RCC 7860 (cell line): ENCODE measurements at regions not wholly inside any gene's neighbourhood (a gene's known extent, or its start where the extent isn't known, plus 50 kb on each side); places are given as distances from the start of the nearest gene placed in this dataset.
A peak's percentile ranks its signal among the peaks of the same experiment; 100 is the strongest.

Experiments used
- DNase-seq: peaks from one replicate; pipeline ENCODE4 v3.0.0-alpha.2; 2015; ENCODE audit warnings: low spot score
- FAIRE-seq: peaks from 2 replicates; lab custom pipeline; 2012; peaks lifted over from hg19 to GRCh38; lab: Jason Lieb, UNC

DNA sequence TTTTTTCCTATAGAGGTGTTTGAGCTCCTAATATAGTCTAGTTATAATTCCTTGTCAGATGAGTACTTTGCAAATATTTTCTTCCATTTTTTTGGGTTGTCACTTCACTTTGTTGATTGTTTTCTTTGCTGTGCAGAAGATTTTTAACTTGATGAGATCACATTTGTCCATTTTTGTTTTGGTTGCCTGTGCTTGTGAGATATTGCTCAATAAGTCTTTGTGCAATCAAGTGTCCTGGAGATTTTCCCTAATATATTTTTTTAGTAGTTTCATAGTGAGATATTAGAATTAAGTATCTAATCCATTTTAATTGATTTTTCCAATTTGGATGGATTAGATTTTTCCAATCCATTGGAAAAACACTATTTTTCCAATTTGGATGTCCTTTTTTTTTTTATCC, 1395.5 kb downstream of the PLA2G4A start:
- DNase-seq, result no peak
- no peak for FAIRE-seq

DNA sequence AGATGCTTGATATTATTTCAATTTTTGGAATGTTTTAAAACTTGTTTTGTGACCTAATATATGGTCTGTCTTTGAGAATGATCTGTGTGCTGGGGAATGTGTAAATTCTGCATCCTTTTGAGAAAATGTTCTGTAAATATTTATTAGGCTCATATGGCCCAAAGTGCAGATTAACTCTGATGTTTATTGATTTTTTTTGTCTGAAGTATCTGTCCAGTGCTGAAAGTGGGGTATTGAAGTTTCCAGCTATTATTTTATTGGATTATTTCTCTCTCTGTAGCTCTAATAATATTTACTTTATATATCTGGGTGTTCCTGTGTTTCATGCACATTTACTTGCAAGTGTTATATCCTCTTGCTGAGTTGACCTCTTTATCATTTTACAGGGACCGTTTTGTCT, 1397.2 kb downstream of the PLA2G4A start:
- no peak for DNase-seq
- FAIRE-seq, result no peak

DNA sequence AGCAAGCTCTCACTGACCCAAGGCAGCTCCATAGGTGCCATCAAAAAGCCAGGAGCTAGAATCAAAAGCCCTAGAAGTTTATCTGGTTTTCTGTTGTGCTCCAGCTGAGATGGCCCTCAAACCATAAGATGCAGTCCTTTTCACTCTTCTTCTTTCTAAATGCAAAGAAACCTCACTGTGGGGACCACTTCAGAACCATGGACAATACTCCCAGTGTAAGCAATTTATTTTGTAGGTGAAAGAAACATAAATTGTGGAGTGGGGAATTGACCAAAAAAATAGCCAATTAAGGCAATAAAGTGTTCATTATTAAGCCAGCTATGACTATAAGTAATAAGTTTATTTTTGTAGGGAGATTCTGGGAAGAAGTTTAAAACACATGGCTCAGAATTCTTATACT, 1399.9 kb downstream of the PLA2G4A start:
- DNase-seq, result no peak
- no peak for FAIRE-seq

DNA sequence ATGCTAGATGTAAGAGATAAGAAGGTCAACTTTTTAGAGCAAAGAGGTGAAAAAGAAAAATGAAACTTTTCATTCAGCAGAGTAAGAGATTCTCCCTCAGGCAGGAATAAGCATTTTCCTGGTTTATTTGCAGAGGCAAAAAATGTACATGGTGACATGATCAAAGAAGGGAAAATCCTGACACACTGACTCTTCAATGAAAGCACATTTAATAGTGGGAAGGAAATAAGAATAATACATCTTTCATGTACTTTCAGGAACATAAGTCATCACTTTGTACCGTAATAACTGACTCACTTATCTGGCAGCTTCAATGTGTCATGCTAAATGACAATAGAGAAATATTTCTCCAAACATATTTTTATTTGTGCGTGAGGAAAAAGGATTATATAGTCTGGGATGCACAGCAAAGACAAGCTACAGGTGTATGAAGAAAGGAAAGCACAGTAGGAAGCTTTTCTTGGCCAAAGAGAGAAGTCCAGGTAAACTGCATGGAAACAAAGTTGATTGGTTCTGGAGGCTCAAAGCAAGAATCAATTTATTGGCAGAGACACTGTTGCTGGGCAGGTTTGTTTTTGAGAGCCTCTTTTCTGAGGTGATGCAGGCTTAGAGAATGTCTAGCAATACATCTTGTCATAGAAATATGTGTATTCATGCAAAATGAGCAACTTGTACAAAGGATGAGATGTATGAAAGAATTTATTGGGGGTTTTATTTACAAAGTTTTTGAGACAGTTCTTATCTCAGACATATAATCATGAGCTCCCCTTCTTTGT, 1409.0 kb downstream of the PLA2G4A start:
- FAIRE-seq (no peak), DNase-seq (peak; percentile 21)

DNA sequence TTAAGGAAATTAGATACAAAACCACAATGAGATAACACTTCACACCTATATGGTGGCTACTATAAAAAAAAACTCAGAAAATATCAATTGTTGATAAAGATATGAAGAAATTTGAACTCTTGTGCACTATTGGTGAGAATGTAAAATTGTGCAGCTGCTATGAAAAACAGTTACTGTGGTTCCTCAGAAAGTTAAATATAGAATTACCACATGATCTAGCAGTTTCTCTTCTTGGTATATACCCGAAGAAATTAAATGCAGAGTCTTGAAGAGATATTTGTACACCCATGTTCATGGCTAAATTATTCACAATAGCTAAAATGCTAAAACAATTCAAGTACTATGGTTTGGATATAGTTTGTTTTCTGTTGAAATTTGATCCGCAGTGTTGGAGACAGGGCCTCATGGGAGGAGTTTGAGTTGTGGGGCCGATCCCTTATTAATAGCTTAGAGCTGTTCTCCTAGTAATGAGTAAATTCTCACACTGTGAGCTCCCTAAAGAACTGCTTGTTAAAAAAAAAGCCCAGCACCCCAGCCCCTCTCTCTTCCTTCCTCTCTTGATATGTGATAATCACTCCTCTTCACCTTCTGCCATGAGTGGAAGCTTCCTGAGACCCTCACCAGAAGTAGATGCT, 1412.1 kb downstream of the PLA2G4A start:
- DNase-seq (no peak), FAIRE-seq (no peak)

DNA sequence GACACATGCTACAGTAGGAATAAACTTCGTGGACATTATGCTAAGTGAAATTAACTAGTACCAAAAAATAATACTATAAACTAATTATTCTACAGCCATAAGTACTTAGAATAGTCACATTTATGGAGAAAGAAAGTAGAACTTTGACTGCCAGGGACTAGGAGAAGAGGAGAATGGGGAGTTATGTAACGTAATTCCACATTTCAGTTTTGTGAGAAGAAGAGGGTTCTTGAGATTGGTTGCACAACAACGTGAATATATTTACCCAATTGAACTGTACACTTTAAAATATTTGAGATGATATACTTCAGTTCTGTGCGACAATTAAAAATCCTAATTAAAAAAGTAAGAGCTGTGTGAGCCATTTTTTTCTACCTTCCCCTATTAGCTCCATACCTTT, 1412.9 kb downstream of the PLA2G4A start:
- FAIRE-seq, result no peak
- no peak for DNase-seq

DNA sequence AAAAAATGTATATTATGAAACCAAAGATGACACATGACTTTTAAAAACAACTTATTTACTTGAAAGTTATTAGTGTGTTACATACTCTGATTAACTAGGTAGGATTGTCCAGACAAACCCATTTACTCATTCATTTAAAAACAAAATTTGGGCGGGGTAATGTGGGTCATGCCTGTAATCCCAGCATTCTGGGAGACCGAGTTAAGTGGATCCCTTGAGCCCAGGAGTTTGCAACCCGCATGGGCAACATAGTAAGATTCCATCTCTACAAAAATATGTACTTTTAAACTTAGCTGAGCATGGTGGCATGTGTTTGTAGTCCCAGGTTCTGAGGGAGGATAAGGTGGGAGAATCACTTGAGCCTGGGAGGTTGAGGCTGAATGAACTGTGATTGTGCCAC, 1414.7 kb downstream of the PLA2G4A start:
- no peak for FAIRE-seq
- DNase-seq, result no peak

DNA sequence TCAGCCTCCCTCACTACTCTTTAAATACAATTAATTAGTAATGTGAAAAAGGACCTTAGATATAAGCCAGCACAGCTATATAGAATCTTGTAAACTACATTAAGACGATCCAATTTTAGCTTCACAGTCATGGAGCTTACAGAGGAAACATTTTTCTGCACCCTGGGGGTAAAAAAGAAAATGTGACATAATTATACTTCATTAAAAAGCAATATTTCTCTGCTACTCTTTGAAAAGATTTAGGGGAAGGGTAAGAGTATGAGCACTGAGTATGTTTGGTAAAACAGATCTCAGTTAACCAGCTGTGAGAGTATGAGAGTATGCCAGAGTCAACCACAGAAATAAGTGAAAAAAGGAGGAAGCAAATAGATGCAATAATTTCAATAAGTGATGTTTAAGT, 1415.9 kb downstream of the PLA2G4A start:
- FAIRE-seq (no peak), DNase-seq (no peak)

DNA sequence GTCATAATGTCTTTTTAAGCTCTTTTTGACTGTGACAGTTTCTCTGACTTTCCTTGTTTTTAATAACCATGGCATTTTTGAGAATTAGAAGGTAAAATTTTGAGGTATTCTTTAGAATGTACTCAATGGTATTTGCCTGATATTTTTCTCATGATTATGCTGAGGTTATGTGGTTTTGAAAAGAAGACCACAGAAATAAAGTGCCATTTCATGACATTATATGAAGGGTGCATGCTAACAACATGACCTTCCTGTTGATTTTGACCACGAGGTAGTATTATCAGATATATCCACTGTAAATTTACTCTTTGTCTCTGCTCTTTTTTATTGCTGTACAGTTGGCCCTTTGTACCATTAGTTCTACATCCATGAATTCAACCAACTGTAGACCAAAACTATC, 1418.5 kb downstream of the PLA2G4A start:
- DNase-seq (no peak), FAIRE-seq (no peak)

DNA sequence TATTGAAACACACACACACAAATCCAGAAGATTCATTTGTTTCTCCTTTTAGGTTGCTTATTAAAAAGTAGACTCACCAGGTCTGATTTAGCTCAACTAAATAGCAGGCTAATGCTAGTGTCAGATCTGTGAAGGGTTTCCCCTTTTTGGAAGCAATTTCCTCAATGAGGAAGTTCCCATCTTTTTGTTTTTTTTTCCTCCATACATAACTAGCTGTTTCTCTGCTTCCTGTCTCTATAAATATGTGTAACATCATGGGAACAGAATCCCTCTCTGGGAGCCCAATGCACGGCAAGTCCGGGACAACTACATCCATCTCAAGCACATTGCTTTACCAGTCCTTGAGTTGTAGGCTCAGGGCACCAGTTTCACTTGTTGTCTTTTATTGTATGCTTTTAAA, 1421.1 kb downstream of the PLA2G4A start:
- FAIRE-seq (no peak), DNase-seq (no peak)

DNA sequence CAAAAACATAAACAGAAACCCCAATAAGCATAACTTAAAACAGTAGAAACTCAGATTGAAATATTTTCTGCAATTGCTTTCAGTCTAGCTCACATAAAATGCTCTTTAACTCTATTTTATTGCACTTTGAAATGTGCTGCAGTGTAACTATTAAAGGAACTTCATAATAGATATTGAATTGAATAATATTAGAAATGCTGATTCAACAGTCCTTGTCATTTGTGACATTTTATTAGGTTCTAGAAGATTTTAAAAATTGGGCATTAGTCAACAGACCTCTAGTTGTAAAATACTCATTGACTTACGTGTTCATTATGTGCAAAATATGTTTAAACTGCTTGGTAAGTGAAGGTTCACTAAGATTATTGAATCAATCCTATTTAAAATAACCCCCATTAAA, 1422.3 kb downstream of the PLA2G4A start:
- DNase-seq (no peak), FAIRE-seq (no peak)

DNA sequence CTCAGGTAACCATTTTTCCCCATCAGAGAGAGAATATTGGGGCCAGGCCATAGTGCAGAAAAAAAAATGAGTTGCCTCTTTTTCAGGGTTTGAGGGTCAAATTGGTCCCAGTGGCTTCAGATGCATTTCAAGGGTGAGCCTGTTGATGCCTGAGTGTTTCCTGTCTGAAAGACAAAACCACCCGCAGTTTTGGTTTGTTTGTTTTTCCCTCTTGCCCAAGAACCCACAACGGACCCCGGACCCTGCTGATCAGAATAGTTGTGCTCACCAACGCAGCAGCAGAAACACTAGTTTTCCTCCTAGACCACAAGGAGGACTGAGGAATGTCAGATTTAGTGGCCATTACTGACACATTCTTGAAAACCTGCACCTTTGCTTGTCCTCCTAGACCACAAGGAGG, 1433.1 kb downstream of the PLA2G4A start:
- no peak for FAIRE-seq
- no peak for DNase-seq

DNA sequence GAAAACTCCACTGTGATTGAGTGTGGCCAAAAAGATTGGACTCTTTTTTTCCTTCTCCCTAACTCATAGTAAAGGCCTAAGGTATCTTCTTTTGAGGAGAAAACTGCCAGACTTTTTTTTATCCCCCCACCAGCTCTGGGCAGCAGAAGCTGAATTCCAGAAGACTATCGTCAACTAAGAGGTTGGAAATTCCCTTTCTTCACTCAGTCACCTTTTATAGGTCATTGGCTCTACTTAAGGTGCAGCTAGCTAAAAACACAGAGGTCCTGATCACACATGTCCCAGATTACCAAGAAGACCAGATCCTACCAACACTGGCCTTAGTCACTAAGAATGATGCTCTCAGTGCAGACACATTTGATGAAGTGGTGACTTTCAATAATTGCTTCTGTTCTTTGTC, 1441.2 kb downstream of the PLA2G4A start:
- DNase-seq, result peak; percentile 45
- FAIRE-seq, result no peak

DNA sequence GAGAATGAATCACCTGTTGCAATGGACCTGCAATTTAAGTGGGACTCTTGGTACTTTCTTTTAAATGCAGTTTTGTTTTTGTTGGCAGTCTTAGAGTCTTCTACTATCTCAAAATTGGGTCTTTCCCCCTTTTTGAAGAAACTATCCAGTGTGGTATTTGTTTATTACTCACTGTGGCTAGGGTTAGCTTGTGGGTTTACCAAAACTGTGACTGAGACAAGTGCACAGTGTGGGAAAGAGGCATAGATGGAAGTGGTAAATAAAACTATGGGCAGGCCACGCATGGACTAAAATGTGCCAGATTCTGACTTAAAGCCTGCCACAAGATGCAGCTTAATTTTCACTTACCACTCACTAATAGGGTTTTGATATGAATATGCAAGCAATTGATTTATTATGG, 1441.7 kb downstream of the PLA2G4A start:
- DNase-seq (no peak), FAIRE-seq (no peak)

DNA sequence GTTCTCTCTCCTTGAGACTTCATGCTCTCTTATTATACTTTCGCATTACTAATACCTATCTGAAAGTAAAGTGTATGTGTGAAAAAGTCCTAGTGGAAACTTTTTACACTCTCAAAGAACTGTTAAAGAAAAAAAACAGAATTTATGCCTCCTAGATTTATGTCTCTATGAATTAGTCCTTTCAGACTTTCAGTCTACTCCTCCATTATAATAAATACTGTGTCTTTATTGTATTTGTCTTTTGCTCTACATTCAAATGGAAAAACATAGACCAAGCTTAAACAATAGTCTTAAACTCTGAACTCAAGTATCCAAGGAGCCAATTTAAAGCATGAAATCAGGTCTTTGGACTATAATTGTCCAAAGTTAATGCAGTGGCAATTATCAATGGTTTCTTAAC, 1449.0 kb downstream of the PLA2G4A start:
- no peak for DNase-seq

DNA sequence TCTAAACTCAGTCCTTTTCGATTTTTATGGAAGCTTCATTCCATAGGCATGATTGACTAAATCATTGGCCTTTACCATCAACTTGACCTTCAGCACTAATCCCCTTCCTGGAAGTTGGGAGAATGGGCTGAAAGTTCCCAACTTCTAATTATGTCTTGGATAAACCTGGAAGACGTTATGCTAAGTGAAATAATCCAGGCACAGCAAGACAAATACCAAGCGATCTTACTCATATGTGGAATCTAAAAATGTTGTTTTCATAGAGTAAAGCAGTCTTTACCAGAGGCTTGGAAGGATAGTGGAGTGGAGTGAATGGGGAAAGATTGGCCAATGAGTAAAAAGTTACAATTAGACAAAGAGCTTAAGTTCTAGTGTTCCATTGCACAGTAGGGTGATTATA, 1453.2 kb downstream of the PLA2G4A start:
- DNase-seq (no peak), FAIRE-seq (no peak)

More for the DNA sequence above, 1449.0 kb downstream of the PLA2G4A start:
- no peak for FAIRE-seq

DNA sequence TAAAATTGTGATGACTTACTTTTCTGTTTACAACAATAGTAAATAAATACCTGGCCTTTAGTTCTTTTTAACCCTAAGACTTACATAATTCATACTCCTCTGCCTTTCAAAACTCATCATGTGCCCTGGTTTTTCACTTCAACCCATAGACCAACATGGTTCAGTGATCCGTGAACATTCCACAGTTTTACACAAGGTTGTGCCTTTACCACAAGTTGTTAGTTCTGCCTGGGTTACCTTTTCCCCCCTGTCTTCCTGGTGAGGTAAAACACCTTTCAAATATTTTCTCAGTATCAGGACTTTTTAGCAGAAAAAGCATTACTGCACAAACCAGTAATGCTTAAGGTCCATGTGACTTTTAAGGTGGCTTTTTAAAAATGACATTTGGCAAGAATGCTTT, 1466.4 kb downstream of the PLA2G4A start:
- FAIRE-seq (peak; percentile 91), DNase-seq (peak; percentile 59)

DNA sequence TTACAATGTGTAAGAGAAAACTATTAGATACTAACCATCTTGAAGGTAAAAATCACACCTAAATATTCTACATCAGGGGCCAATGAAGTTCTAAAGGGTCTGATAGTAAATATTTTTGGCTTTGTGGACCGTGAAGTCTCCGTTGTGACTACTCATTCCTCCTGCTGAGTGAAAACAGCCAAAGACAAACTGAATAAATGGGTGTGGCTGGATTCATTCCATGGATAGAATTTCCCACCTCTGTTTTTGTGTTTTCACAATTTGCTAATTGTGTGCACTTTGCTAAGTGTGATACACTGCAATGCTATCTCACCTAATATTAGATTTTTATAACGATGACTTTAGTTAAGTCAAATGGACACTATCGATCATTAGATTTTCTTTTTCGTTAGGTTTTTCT, 1474.0 kb downstream of the PLA2G4A start:
- DNase-seq (no peak), FAIRE-seq (no peak)

DNA sequence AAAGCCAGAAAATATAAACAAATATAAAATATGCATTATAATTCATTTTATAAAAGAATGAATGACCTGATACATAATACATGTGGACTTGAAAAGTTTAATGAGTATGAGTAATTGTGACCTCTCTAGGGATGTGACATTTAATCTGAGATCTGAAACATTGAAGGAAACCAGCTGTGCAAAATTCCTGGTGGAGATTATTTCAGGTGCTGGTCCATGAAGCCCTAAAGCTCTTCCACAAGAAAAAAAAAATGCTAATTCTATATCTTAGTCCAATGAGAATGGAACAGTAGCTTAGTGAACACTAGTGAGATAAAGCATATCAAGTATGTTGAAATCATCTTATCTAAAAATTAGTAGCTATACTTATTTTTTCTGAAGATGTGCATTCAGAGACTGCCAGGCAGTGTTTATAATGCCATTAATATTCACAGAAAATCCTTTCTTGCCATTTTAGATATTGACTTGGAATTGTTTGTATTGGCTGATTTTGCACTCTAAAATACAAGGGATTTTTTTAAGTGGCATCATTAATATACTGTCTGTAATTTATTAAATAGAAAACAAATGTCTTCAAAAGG, 1485.9 kb downstream of the PLA2G4A start:
- DNase-seq (no peak), FAIRE-seq (no peak)

DNA sequence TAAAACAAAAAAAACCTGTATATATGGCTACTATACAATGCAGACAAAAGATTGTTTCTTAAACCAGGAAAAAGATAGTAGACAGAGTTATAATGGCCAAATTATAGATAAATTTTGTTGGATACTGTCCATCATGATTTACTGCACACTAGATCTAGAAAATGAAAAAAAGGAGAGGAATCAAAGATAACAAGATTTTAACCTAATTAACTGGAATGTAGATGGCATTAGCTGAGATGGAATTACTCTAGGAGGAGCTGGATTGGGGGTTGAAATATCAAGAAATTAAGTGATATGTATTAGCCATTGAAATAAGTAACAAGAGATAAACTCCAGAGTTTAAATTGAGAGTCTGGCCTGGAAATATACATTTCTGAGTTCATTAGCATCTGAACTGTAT, 1489.1 kb downstream of the PLA2G4A start:
- DNase-seq (no peak), FAIRE-seq (no peak)

DNA sequence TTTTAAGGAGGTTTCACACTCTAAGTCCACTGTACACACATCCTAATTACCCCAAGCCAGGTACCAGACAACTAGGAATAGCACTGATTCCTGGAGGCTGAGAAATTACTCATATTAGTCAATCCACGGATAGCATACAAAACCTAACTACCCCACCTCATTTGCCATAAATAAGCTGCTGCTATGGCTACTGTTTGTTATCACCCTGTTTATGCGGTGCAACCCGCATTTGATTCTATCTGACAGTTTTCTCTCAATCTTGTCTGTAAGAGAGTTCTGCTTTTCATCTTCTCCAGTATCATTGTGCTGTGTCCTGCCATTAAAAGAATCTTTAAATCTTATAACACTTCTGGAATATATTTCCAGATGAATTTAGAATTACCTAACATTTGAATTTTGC, 1496.5 kb downstream of the PLA2G4A start:
- no peak for FAIRE-seq
- DNase-seq, result no peak

DNA sequence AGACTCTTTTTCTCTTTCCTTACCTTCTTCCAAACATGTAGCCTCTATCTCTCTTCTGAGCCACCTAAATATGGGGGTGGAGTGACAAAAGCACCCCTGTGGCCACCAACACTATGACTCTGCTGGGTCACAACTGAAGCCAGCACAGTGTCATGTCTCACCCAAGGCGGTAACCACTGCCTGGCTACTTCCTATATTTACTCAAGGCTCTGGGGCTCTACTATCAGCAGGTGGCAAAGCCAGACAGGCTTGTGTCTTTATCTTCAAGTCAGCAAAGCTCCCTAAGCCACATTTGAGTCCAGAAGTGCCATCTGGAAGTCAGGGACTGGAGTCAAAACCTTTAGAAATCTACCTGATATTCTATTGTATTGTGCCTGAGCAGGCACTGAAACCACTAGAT, 1515.2 kb downstream of the PLA2G4A start:
- DNase-seq (no peak), FAIRE-seq (no peak)
